Fibroblast of the aortic adventitia (primary cell): ENCODE measurements at regions not wholly inside any gene's neighbourhood (a gene's known extent, or its start where the extent isn't known, plus 50 kb on each side); places are given as distances from the start of the nearest gene placed in this dataset.
"Not testable (repeated sequence)": the region's sequence is repeated elsewhere in the genome, so short reads cannot be mapped to it uniquely, and the experiment has no call there.

Source experiments
- DNase-seq: peaks from one replicate; pipeline ENCODE4 v3.0.0-alpha.2; 2010; ENCODE audit warnings: low read depth
- H3K4me3 ChIP-seq: 2 replicates; pipeline ENCODE4 v1.5.1; 2011; ENCODE audit warnings: low read depth, mild to moderate bottlenecking, control low read depth, low read length, moderate library complexity
- TF ChIP-seq, protein P1 (sequence below): IDR thresholded peaks from 2 replicates; pipeline ENCODE4 v1.5.1; 2011; ENCODE audit warnings: mild to moderate bottlenecking, low read length, control low read depth, inconsistent platforms; ENCODE audit not compliant: insufficient read depth

DNA sequence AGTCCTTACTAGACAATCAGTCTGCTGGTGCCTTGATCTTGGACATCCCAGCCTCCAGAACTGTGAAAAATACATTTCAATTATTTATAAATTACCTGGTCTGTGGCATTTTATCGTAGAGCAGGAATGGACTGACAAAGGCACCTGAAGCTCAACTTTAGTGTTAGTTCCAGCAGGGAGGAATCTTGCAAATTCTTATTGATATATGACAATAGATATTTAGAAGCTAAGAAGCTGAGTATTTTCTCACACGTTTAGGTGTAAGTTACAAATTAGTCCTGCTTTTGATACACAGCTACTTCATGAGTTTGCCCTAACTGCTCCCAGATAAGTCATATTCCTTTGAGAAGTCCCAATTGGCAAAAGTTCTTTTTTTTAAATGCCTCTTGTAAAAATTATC lies 138.0 kb upstream of the ZNF217 start:
- H3K4me3 ChIP-seq = no peak overlapping the region
- DNase-seq = no peak
- TF ChIP-seq, protein P1, sequence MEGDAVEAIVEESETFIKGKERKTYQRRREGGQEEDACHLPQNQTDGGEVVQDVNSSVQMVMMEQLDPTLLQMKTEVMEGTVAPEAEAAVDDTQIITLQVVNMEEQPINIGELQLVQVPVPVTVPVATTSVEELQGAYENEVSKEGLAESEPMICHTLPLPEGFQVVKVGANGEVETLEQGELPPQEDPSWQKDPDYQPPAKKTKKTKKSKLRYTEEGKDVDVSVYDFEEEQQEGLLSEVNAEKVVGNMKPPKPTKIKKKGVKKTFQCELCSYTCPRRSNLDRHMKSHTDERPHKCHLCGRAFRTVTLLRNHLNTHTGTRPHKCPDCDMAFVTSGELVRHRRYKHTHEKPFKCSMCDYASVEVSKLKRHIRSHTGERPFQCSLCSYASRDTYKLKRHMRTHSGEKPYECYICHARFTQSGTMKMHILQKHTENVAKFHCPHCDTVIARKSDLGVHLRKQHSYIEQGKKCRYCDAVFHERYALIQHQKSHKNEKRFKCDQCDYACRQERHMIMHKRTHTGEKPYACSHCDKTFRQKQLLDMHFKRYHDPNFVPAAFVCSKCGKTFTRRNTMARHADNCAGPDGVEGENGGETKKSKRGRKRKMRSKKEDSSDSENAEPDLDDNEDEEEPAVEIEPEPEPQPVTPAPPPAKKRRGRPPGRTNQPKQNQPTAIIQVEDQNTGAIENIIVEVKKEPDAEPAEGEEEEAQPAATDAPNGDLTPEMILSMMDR = no peak

DNA sequence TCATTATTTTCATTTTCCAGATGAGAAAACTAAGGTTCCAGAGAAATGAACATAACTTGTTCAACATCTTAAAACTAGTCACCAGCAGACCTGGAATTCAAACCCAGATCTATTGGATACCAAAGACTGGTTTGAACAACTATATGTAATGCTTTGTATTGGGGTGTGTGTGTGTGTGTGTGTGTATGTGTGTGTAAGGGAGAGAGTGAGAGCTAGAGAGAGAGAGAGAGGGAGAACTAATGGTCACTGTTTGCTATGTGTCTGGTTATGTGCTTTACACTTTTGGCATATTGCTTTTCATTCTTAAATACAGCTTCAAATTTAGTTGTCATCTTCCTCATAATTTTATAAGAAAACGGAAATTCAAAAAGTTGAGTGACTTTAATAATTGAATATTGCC lies 134.7 kb upstream of the ZNF217 start:
- H3K4me3 ChIP-seq = no peak overlapping the region
- no peak for DNase-seq
- TF ChIP-seq, protein P1 = no peak

DNA sequence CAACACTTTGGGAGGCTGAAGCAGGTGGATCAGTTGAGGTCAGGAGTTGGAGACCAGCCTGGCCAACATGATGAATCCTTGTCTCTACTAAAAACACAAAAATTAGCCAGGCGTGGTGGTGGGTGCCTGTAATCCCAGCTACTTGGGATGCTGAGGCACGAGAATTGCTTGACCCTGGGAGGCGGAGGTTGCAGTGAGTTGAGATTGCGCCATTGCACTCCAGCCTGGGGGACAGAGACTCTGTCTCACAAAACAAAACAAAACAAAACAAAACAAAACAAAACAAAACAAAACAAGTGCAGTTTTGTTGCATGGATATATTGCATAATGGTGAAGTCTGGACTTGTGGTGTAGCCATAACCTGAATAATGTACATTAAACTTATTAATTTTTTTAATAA lies 133.6 kb upstream of the ZNF217 start:
- DNase-seq, H3K4me3 ChIP-seq: not testable (repeated sequence)

DNA sequence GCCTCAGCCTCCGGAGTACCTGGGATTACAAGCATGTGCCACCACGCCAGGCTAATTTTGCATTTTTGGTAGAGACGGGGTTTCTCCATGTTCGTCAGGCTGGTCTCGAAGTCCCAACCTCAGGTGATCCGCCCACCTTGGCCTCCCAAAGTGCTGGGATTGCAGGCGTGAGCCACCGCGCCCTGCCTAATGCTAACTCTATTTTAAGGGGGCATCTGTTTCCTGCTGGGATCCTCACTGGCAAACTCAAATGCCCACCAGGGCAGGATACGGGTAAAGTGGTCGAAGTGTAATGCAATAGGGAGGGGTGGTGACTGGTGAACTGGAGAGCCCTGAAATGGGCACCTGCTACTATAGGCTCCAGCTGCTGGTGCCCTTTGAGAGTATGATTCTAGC lies 131.9 kb upstream of the ZNF217 start:
- TF ChIP-seq, protein P1 = no peak
- no peak overlapping the region for H3K4me3 ChIP-seq
- no peak for DNase-seq

DNA sequence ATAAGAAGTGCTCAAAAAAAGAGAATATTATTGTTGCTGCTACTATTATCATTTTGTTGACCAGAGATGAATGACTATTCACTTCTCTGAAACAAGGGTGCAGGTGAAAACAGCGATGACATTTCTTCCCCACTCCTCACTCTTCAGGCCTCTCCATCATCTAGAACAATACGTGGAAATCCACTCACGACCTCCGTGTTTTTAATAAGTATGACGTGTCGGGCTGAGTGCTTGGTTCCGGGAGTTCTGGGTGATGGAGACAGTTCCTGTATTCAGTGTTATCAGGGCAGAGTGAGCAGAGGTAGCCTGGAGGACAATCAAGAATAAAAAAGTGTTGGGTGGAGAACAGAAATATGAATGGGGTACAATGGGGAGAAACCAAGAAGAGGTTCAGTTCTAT lies 130.0 kb upstream of the ZNF217 start:
- TF ChIP-seq, protein P1 = no peak
- DNase-seq = no peak
- H3K4me3 ChIP-seq = no peak overlapping the region

DNA sequence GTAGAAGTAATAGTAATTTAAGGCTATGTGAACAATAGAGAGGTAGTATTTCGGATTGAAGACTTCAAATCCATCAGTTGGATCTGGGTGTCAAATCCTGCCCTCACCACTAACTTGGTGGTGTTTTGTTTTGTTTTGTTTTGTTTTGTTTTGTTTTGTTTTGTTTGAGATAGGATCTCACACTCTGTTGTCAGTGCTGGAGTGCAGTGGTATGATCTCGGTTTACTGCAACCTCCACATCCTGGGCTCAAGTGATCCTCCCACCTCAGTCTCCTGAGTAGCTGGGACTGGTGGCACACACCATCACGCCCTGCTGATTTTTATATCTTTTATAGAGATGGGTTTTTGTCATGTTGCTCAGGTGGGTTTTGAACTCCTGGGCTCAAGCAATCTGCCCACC lies 129.4 kb upstream of the ZNF217 start:
- TF ChIP-seq, protein P1 = no peak
- no peak for DNase-seq
- no peak overlapping the region for H3K4me3 ChIP-seq

DNA sequence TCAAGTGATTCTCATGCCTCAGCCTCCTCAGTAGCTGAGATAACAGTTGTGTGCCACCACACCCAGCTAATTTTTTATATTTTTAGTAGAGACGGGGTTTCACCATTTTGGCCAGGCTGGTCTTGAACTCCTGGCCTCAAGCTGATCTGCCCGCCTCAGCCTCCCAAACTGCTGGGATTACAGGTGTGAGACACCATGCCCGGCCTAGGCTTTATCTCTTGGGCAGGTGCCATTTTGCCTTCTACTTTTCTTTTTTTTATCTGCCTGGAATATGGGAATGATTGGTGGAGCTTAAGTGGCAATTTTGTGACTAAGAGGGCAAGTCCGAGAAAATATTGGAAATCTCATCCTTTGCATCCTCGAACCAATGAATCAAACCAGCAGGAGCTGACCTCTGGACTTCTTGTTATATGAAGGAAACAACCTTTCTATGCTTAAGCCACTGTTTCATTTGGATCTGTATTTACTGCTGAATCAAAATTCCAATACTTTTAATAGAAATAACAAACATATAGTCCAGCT lies 128.9 kb upstream of the ZNF217 start:
- TF ChIP-seq, protein P1 = no peak
- H3K4me3 ChIP-seq = no peak overlapping the region
- DNase-seq = no peak

DNA sequence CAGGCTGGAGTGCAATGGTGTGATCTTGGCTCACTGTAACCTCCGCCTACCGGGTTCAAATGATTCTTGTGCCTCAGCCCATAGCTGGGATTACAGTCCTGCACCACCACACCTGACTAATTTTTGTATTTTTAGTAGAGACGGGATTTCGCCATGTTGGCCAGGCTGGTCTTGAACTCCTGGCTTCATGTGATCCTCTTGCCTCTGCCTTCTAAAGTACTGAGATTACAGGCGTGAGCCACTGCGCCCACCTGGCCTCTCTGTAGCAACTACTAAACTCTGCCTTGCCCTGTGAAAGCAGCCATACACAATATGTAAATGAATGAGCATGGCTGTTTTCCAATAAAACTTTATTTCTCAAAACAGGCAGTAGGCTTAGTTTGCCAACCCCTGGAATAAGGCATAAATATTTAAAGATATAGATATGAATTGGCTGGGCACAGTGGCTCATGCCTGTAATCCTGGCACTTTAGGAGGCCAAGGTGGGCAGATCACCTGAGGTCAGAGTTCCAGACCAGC lies 127.9 kb upstream of the ZNF217 start:
- DNase-seq = not testable (repeated sequence)

DNA sequence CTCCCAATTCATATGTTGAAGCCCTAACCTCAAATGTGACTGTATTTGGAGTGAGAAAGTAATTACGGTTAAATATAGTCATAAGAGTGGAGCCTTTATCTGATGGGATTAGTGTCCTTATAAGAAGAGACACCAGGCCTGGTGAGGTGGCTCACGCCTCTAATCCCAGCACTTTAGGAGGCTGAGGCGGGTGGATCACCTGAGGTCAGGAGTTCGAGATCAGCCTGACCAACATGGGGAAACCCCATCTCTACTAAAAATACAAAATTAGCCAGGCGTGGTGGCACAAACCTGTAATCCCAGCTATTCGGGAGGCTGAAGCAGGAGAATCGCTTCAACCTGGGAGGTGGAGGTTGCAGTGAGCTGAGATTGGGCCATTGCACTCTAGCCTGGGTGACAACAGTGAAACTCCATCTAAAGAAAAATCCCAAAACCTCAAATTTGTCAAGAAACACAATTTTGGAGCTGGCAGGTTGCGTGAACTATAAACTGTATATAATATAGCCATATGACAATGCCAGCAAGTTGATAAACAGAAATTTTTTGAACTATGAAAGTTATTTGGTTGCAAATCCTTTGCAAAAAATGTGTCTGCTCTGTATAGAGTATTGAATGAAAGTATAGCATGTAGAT lies 125.6 kb upstream of the ZNF217 start:
- H3K4me3 ChIP-seq, DNase-seq: not testable (repeated sequence)

More for the DNA sequence above, 127.9 kb upstream of the ZNF217 start:
- H3K4me3 ChIP-seq = not testable (repeated sequence)
